ENCODE measurements at regions not wholly inside any gene's neighbourhood (a gene's known extent, or its start where the extent isn't known, plus 50 kb on each side); places are given as distances from the start of the nearest gene placed in this dataset.

GRCh38 chr13:106210324-106210723, 325.1 kb downstream of the EFNB2 start:
- no peaks in the 10 kb centered on the region for H3K9me2 ChIP-seq (replicated peaks; ENCODE audit: low read length)
- ChIA-PET POLR2A (ENCODE audit: unreplicated experiment) (no interaction called here), CTCF (no interaction called here)
- no peaks in the 10 kb centered on the region for H3K79me2 ChIP-seq (ENCODE audit: low read length)
- H3K4me3 ChIP-seq (ENCODE audit: low read length) = no peak overlapping the region
- no peaks in the 10 kb centered on the region for H3F3A ChIP-seq (ENCODE audit: low read length, unreplicated experiment)
- no peaks in the 10 kb centered on the region for H3K36me3 ChIP-seq (ENCODE audit: low read depth, low read length)
- H2AFZ ChIP-seq (ENCODE audit: low read length) = no peak overlapping the region
- DNase-seq (no peak), ATAC-seq (no peak)
- H3K9me3 ChIP-seq (ENCODE audit: low read length) = no peaks in the 10 kb centered on the region
- no peaks in the 10 kb centered on the region for H4K20me1 ChIP-seq (ENCODE audit: low read length)
- TF ChIP-seq CTCF (conservative IDR thresholded peaks at IDR 0.05; ENCODE audit: low read depth, low read length) (no peak), EZH2 (IDR thresholded peaks at IDR 0.05; ENCODE audit: low read length, unreplicated experiment) (no peak), EZH2phosphoT487 (IDR thresholded peaks at IDR 0.05; ENCODE audit: borderline replicate concordance, low read length) (no peak)
- H3K4me1 ChIP-seq (ENCODE audit: insufficient read depth, low read length) = no peaks in the 10 kb centered on the region
- H3K4me2 ChIP-seq (ENCODE audit: low read length) = no peak overlapping the region
- no peak overlapping the region for H3K27ac ChIP-seq (ENCODE audit: low read length)
- H3K27me3 ChIP-seq (ENCODE audit: low read length) = no peaks in the 10 kb centered on the region
- intact Hi-C loops (cut with micrococcal nuclease) = no loop called here
- BruUV-seq (replicated peaks) = no TSS peak
- no peak overlapping the region for H3K9ac ChIP-seq (ENCODE audit: low read length)

- no TSS peak for BruUV-seq (replicated peaks)
Measured at GRCh38 chr13:106205871-106206270, 329.6 kb downstream of the EFNB2 start.

GRCh38 chr13:106197496-106197895, 338.0 kb downstream of the EFNB2 start:
- ChIA-PET POLR2A (ENCODE audit: unreplicated experiment) (no interaction called here), CTCF (no interaction called here)
- Histone ChIP-seq H3K36me3 (ENCODE audit: low read depth, low read length) (no peaks in the 10 kb centered on the region), H3K9ac (ENCODE audit: low read length) (no peak overlapping the region), H3K79me2 (ENCODE audit: low read length) (no peaks in the 10 kb centered on the region), H3K9me2 (replicated peaks; ENCODE audit: low read length) (no peaks in the 10 kb centered on the region), H3F3A (ENCODE audit: low read length, unreplicated experiment) (no peaks in the 10 kb centered on the region), H3K4me2 (ENCODE audit: low read length) (no peak overlapping the region), H4K20me1 (ENCODE audit: low read length) (no peaks in the 10 kb centered on the region), H3K4me3 (ENCODE audit: low read length) (no peak overlapping the region), H2AFZ (ENCODE audit: low read length) (no peak overlapping the region), H3K4me1 (ENCODE audit: insufficient read depth, low read length) (no peaks in the 10 kb centered on the region), H3K9me3 (ENCODE audit: low read length) (no peaks in the 10 kb centered on the region), H3K27me3 (ENCODE audit: low read length) (no peaks in the 10 kb centered on the region), H3K27ac (ENCODE audit: low read length) (no peak overlapping the region)
- DNase-seq (no peak), ATAC-seq (no peak)
- no TSS peak for BruUV-seq (replicated peaks)
- intact Hi-C loops (cut with micrococcal nuclease) = no loop called here
- TF ChIP-seq EZH2 (IDR thresholded peaks at IDR 0.05; ENCODE audit: low read length, unreplicated experiment) (no peak), CTCF (conservative IDR thresholded peaks at IDR 0.05; ENCODE audit: low read depth, low read length) (no peak), EZH2phosphoT487 (IDR thresholded peaks at IDR 0.05; ENCODE audit: borderline replicate concordance, low read length) (no peak)

More at GRCh38 chr13:106205871-106206270, 329.6 kb downstream of the EFNB2 start:
- ATAC-seq = no peak
- no peak overlapping the region for H3K27ac ChIP-seq (ENCODE audit: low read length)
- no peaks in the 10 kb centered on the region for H3K9me2 ChIP-seq (replicated peaks; ENCODE audit: low read length)
- H3K4me2 ChIP-seq (ENCODE audit: low read length) = no peak overlapping the region
- H2AFZ ChIP-seq (ENCODE audit: low read length) = no peak overlapping the region
- no peaks in the 10 kb centered on the region for H3K4me1 ChIP-seq (ENCODE audit: insufficient read depth, low read length)
- H3K36me3 ChIP-seq (ENCODE audit: low read depth, low read length) = no peaks in the 10 kb centered on the region
- H4K20me1 ChIP-seq (ENCODE audit: low read length) = no peaks in the 10 kb centered on the region
- intact Hi-C loops (cut with micrococcal nuclease) = no loop called here
- no peaks in the 10 kb centered on the region for H3K9me3 ChIP-seq (ENCODE audit: low read length)
- H3K27me3 ChIP-seq (ENCODE audit: low read length) = no peaks in the 10 kb centered on the region
- TF ChIP-seq EZH2phosphoT487 (IDR thresholded peaks at IDR 0.05; ENCODE audit: borderline replicate concordance, low read length) = no peak
- TF ChIP-seq CTCF (conservative IDR thresholded peaks at IDR 0.05; ENCODE audit: low read depth, low read length) = no peak
- TF ChIP-seq EZH2 (IDR thresholded peaks at IDR 0.05; ENCODE audit: low read length, unreplicated experiment) = no peak
- H3K79me2 ChIP-seq (ENCODE audit: low read length) = no peaks in the 10 kb centered on the region
- CTCF ChIA-PET = no interaction called here
- no peak overlapping the region for H3K9ac ChIP-seq (ENCODE audit: low read length)
- no peak for DNase-seq
- POLR2A ChIA-PET (ENCODE audit: unreplicated experiment) = no interaction called here
- no peaks in the 10 kb centered on the region for H3F3A ChIP-seq (ENCODE audit: low read length, unreplicated experiment)
- no peak overlapping the region for H3K4me3 ChIP-seq (ENCODE audit: low read length)
